ENCODE measurements at regions not wholly inside any gene's neighbourhood (a gene's known extent, or its start where the extent isn't known, plus 50 kb on each side); places are given as distances from the start of the nearest gene placed in this dataset.
"Not testable (repeated sequence)": the region's sequence is repeated elsewhere in the genome, so short reads cannot be mapped to it uniquely, and the experiment has no call there.

DNA sequence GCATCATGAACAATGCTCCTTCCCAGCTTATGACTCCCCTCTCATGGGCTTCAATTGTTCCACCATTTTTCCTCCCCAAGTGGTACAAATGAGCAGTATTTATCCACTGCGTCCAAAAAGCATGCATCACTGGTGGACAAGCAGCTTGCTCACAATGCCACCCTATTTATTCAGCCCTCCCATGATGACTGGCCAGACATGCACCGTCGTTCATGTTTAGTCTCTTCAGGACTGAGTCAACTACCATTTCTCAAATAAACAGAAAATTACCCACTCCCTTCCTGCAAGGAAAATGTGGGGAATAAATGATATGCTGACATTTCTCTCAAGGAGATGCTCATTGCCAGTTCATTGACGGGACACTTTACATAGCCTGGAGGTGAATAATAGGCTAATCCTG, 300.4 kb downstream of the C6orf118 start:
- no peak for DNase-seq (ENCODE audit: low spot score)

- DNase-seq (ENCODE audit: low spot score) = no peak
Measured at GRCh38 chr6:165002866-165003265, 306.5 kb downstream of the C6orf118 start.

DNA sequence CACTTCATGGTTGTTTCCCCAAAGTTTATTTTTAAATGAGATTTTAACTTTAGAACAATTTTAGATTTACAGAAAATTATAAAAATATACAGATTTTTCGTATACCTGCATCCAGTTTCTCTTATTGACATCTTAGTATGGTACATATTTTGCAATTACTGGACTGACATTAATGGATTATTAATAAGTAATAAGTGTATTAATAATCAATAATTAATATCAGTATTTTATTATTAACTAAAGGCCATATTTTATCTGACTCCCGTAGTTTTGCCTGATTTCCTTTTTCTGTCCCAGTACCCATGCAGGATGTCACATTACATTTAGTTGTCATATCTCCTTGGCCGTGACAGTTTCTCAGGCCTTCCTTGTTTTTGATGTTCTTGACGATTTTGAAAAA, 307.0 kb downstream of the C6orf118 start:
- DNase-seq (ENCODE audit: low spot score) = no peak

DNA sequence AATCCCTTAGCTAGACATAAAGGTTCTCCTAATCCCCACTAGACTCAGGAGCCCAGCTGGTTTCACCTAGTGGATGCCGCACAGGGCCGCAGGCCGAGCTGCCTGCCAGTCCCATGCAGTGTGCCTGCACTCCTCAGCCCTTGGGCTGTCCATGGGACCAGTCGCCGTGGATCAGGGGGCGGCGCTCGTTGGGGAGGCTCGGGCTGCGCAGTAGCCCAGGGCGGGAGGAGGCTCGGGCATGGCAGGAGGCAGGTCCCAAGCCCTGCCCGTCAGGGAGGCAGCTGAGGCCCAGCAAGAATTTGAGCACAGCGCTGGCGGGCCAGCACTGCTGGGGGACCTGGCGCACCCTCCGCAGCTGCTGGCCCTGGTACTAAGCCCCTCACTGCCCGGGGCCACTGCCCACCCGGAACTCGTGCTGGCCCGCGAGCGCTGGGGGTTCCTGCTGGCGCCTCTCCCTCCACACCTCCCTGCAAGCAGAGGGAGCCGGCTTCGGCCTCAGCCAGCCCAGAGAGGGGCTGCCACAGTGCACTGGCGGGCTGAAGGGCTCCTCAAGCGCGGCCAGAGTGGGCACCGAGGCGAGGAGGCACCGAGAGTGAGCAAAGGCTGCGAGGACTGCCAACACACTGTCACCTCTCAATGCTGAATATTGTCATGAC, 307.8 kb downstream of the C6orf118 start:
- DNase-seq (ENCODE audit: low spot score) = no peak

GRCh38 chr6:164998297-164998696, 311.1 kb downstream of the C6orf118 start:
- no peak for DNase-seq (ENCODE audit: low spot score)

DNA sequence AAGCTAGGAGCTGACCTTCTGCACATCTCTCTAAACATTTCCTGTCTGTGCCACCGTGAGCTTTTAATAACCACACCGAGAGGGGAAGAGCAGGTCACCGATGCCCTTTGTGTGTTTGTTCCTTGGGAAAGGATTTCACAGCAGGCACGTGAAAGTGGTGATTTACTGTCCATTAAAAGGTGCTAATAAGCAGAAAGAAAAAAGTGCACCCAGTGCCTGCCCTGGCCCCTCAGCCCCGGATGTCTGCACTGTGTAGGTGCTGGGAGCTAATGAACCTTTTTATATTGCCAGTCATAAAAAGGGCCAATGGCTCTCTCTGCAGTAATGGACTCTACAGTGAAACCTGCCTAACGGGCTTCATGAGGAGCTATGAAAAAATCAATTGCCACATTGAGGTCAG, 312.6 kb downstream of the C6orf118 start:
- no peak for DNase-seq (ENCODE audit: low spot score)

DNA sequence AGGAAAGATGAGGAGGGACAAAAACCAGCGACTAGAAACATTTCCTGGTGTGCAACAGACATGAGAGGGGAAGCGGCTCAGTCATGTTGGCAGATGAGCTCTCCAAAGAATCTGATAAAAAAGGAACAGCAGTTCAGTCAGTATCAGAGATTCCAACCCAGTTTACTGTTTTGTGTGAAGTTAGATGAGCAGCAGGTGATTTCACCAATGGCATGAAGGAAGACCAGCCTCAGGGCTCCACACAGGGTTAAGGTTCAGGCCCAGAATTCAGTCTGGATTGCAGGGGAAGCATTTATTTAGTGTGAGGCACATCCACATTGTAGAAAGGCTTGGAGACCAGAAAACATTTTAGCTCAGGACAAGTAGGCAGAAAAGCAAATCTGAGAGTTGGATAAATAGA, 317.8 kb downstream of the C6orf118 start:
- DNase-seq (ENCODE audit: low spot score) = no peak

GRCh38 chr6:164990901-164991300, 318.5 kb downstream of the C6orf118 start:
- no peak for DNase-seq (ENCODE audit: low spot score)

DNA sequence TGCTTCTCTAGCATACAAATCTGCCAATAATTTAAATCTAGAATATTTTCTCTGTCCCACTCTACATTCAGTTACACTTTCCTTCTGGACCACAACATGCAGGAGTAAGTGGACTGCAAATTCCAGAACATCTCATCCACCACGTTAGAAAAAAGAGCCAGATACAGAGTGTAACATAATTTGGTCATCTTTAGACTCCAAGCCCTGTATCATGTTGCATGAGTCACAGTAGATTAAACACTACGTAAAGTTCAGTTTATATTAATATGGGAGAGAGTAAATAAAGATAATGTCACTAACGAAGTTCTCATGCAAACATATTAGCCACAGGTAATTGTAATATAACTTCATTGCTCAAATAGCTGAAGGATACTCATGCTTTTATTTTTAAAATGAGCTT, 327.0 kb downstream of the C6orf118 start:
- DNase-seq (ENCODE audit: low spot score) = no peak

DNA sequence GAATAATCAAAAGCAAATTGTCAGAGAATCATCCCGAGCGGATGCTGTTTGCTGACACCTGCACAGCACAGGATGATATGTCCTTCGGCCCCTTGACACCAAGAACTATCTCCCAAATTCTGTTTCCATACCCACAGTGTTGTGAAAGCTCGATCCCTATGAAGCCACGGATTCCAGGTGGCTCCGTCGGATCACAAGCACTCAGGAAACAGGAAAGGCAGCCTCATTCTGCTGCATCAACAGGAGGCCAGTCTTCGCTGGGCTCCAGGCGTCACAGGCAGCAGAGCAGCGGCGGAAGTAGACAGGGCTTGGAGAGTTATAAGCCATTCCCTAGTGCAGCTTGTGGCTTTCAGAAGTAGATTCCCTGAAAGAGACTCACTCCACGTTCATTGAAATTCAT, 342.3 kb downstream of the C6orf118 start:
- no peak for DNase-seq (ENCODE audit: low spot score)

DNA sequence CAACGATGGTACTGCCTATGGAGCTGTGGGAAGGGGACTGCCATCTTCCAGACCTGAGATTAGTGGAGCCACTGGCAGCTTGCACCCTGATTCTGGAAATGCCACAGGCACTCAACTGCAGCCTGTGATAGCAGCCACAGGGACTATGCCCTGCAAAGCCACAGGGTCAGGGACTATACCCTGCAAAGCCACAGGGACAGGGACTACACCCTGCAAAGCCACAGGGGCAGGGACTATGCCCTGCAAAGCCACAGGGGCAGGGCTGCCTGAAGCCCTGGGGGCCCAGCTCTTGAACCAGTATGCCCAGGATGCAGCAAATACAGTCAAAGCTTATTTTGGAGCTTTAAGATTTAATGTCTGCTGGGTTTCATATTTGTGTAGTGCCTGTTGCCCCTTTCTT, 346.6 kb downstream of the C6orf118 start:
- DNase-seq (ENCODE audit: low spot score) = no peak

GRCh38 chr6:164947164-164947563, 362.2 kb downstream of the C6orf118 start:
- DNase-seq (ENCODE audit: low spot score) = no peak

- no peak for DNase-seq (ENCODE audit: low spot score)
Measured at GRCh38 chr6:164942271-164942670, 367.1 kb downstream of the C6orf118 start.

DNA sequence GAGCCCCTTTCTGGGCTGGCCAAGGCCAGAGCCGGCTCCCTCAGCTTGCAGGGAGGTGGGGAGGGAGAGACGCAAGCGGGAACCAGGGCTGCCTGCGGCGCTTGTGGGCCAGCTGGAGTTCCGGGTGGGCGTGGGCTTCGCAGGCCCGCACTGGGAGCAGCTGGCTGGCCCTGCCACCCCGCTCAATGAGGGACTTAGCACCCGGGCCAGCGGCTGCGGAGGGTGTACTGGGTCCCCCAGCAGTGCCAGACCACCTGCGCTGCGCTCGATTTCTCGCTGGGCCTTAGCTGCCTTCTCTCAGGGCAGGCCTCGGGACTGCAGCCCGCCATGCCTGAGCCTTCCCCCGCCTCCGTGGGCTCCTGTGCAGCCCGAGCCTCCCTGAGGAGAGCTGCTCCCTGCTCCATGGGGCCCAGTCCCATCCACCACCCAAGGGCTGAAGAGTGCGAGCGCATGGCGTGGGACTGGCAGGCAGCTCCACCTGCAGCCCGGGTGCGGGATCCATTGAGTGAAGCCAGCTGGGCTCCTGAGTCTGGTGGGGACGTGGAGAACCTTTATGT, 376.1 kb downstream of the C6orf118 start:
- DNase-seq (ENCODE audit: low spot score) = not testable (repeated sequence)

GRCh38 chr6:164929408-164929977, 379.9 kb downstream of the C6orf118 start:
- DNase-seq (ENCODE audit: low spot score) = no peak

- no peak for DNase-seq (ENCODE audit: low spot score)
Measured at GRCh38 chr6:164928728-164929407, 380.5 kb downstream of the C6orf118 start.

DNA sequence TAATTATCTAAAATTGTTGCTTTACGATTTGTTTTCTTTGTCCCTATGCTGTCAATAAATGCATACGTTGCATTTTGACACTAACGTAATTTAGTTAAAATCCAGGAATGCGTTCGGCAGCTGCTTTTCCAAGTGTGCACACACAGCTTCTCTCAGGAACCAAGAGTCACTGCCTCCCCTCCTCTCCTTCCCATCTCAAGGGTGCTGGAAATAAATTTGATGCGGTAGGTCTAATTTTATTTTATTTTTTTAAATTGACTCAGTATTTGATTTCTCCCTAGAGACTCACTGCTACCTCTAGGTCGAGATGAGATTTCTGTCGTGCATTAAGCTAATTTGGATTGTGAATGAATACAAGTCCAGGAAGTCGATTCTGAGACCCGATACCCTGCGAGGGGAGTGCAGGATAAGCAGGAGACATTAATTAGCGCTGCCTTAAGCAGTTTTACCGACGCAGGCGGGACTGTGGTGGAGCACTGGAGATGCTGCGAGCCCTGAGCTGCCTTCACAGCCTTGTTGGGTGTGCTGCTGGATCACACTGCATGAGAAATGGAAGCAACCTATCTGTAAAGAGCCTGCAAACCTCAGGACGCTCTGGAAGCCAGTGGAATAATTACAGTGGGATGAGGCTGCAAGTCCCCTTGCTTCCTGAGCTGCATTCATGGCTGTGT, 381.2 kb downstream of the C6orf118 start:
- DNase-seq (ENCODE audit: low spot score) = no peak

- peak; percentile 59 for DNase-seq (ENCODE audit: low spot score)
Measured at GRCh38 chr6:164927288-164928056, 381.9 kb downstream of the C6orf118 start.

GRCh38 chr6:164926686-164927085, 382.7 kb downstream of the C6orf118 start:
- no peak for DNase-seq (ENCODE audit: low spot score)

GRCh38 chr6:164925681-164926530, 383.5 kb downstream of the C6orf118 start:
- no peak for DNase-seq (ENCODE audit: low spot score)

GRCh38 chr6:164924674-164925073, 384.7 kb downstream of the C6orf118 start:
- DNase-seq (ENCODE audit: low spot score) = no peak

Data from ureter (tissue), 1 donor.